Activated CD4-positive, alpha-beta T cell treated with anti-CD3 and anti-CD28 coated beads, Interleukin-2, Interleukin-4, amounts not matched to agents 100 ng/mL and 50 ng/mL, durations not matched to agents 16 hours and 8 hours (primary cell): ENCODE measurements at regions not wholly inside any gene's neighbourhood (a gene's known extent, or its start where the extent isn't known, plus 50 kb on each side); places are given as distances from the start of the nearest gene placed in this dataset.
A peak's percentile ranks its signal among the peaks of the same experiment; 100 is the strongest.
"Not testable (repeated sequence)": the region's sequence is repeated elsewhere in the genome, so short reads cannot be mapped to it uniquely, and the experiment has no call there.

Source experiments
- DNase-seq: peaks from one replicate; pipeline ENCODE4 v3.0.0-alpha.2; 2020; ENCODE audit warnings: low spot score

- DNase-seq, result no peak
These were observed 676.7 kb upstream of the SOX9 start for GRCh38 chr17:71444078-71444477.

DNA sequence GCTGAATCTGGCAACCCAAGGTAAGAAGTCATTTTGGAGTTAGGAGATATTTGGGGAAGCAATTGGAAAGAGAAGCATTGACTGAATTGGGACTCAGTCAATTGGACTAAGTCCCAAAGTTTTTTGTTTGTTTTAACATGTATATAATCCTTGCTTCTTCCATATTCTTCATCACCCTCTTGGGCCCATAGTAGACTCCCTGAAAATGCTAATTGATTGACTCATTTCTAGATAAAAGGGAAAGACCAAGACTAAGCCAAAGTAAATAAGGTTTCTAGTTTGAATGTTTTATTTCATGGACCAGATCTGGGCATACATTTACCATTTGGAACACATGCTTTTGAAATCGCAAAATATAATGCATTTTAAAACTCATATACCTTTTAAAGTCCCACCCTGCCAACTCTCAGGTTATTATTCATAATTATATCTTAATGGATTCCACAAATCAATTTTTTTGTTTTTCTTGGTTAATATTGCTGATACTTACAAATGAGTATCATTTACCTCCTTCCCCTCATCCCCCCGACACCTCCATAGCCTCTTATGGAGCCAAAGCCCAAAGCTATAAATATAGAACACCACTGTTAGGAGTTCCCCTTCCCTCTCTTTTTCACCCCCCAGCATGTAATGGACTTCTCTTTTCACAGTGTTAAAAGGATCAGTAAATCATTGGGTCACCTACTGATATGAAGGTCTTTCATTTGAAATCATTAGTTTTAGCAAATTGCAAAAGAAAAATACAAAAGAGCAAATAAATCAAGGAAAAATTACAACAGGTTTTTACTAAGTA lies 674.0 kb upstream of the SOX9 start:
- DNase-seq, result no peak

GRCh38 chr17:71447644-71448043 lies 673.2 kb upstream of the SOX9 start:
- DNase-seq, result no peak

GRCh38 chr17:71450657-71451056 lies 670.2 kb upstream of the SOX9 start:
- DNase-seq, result not testable (repeated sequence)

DNA sequence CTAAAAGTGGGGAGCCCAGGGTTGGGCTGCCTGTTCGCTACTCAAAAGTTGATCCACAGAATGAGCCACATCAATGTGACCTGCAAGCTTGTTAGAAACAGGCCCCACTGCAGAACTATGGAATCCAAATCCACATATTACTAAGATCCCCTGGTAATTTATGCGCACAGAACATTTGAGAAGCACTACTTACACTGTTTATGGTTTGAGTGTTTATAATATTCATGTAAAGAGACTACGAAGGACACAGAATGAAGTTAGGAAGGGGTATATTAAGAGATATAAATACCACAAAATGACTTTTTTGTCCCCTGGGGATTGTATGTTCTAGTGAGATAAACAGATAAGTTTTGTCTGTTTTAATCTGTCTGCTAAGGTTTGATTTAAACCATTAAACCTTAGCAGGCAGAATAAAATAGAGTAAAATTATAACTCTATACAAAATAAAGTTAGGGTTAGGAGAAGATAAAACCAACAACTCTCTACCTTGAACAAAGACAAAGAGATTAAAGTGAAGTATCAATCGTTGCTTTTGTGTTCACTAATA lies 666.9 kb upstream of the SOX9 start:
- DNase-seq, result no peak

DNA sequence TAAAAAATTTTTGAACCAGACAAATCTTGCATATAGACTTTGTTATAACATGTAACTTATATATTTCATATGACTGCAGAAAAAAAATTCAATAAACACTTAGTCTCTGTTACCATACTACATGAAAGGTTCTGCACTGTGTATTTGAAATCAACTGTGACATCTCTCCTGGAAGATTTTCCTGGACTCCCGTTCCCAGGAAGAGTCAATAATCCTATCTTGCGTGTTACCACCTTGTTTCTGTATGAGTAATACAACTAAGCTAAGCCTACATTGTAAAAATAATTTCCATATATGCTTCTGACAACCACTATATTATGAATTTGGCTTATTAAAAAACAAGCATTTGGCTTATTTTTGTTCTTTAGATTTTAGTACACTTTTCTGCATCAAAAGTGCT lies 665.6 kb upstream of the SOX9 start:
- DNase-seq, result no peak

- DNase-seq, result no peak
These were observed 662.5 kb upstream of the SOX9 start for GRCh38 chr17:71458322-71458721.

GRCh38 chr17:71460943-71461342 lies 659.9 kb upstream of the SOX9 start:
- no peak for DNase-seq

DNA sequence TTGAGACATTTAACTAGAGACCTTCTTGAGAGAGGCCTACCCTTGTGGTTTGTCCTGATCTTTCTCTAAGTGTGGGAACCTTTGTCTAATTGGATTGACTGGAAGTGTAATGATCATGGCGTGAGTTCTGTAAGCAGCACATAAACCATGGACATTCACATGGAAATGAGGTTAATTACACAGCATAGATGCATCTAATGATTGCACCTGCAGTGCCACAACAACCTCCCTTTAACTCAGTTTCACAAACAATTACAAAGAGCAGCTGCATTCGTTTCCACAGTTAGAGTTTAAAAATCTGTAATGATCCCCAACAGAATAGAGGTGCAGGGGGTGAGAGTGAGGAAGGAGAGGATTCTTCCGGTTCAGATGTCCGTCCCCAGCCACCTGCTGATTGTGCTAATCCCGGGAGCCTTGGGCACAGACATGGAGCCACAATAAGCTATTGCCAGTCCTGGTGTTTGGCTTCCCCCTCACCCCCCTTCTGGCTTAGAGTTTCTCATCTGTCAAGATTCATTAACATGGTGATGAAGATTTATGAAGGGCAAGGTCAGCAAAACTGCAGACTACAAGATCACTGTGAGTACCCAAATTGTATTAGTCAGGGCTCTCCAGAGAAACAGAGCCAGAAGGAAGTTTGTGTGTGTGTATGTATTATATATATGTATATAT lies 659.2 kb upstream of the SOX9 start:
- DNase-seq, result no peak

DNA sequence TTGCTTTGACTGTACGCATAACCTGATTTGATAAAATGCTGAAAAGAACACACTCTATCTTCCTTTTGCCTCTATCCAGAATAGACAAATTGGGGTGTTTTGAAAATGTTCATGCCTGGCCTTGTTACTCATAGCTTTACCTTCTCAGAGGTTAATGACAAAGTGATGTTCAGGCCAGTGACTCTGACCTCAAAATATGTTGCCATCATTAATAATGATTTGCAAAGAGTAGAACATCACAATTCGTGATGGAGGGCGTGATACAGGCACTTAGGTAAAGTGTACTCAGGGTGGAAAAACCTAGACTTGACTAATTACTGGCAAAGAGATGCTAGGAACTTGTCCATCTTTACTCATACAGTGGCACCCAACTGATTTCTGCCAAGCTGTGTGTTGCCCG lies 656.6 kb upstream of the SOX9 start:
- no peak for DNase-seq

DNA sequence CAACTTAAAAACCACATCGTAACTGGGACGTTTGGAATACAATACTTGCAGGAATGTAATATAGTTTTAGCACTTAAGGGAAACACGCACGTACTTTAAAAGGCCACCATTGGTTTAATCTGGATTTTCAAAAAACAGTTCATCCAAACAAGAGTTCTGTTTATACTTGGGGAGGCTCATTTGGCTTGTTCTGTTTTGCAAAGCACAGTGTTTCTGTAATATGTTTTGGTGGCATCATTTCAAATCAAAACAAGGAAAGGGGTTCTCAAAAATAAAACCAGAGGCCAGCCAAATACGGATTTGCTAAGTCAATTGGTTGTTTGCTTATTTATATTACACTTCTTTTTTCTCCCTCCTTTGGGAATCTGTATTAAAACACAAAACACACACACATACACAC lies 656.1 kb upstream of the SOX9 start:
- DNase-seq, result no peak

DNA sequence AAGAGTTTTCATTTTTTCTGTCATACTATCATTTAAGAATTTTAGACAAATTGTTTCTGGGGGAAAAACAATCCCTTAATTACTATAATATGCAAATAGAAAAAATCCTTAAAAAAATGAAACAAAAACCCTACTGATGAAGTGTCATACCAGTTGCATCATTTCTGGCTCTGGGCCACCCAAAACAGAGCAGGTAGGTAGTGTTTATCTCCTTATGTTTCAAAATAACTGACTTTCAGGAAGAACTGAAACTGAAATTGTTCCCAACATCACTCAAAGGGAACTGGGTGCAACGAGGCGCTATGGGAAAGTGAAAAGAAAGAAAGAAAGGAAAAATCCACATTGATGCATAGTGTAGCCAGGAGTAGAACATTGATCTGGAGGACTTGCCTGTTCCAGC lies 653.1 kb upstream of the SOX9 start:
- no peak for DNase-seq

DNA sequence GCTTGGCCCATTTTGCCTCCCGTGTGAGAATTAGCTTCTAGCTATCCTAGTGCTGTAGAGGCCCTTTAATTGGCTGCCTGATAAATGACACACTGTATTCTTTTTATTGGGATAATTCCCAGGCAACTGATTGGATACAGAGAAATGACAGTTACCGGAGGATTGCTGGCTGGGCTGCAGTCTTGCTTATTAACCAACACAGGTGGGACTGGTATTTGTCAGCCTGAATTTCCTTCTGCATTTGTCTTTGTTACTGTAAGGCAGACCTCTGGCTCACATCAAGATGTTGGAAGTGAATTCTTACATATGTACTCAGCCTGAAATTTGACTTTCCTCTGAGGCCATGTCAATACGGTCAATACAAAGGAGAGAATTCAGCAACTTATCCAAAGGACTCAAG lies 650.8 kb upstream of the SOX9 start:
- no peak for DNase-seq

DNA sequence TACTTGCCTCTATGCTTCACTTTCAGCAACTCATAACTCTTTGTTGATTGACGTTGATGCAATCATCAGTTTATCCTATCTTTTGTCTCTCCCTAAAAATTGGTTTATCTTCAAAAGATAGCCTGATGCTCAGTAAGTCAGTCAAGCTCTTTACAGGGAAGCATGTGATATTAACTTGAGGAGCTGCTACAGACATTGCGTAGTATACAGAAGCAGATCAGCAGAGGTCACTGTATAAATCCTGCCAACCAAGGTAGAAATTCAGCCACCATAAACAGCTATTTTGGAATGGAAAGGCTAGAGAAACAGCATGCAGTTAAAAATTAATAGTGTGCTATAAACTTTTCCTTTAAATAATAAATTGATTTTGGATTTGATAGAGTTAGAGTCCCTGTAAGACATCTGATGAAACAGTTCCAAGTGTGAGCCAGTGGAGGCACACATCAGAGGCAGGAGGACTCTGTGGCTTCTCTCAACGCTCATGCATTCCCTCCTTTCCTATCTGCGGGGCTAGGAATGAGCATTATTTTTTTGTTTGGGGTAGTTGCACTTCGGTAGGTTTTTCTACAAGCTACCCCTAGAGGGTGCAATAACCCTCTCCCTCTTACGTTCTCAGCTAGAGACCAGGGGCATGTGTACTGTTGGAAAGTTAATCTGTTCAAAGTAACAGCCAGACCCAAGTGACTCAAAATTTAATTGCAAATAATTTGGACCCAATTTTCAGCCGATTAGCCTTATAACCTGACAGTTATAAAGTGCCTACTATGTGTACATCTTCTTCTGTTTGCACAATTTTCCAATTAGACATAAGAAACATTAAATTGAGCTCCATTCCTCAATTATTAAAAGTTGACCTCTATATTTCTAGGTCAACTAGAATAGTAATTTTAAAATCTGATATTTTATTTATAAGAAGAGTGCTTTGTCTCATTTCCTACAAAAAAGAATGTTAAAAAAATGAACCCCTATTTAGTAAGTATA lies 647.7 kb upstream of the SOX9 start:
- DNase-seq, result peak; percentile 6

DNA sequence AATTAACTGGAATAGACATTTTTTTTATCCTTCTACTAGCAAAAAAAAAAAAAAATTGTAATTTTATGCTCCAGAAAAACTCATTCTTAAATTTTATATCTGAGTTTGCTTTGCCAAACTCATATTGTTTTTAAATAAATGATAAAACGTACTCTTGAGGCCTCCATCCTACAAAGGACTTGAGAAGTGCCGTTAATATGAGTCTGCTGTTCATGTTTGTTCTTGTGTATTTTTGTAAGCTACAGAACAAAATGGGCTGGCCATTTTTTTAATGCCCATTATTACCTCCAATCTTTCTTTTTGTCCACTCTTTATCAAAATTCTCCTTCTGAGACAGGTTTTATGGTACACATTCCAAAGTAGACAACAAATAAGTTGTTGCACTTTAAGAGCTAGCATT lies 643.5 kb upstream of the SOX9 start:
- DNase-seq, result no peak

GRCh38 chr17:71480099-71480498 lies 640.7 kb upstream of the SOX9 start:
- DNase-seq, result no peak

GRCh38 chr17:71482625-71483024 lies 638.2 kb upstream of the SOX9 start:
- no peak for DNase-seq

GRCh38 chr17:71484546-71484945 lies 636.3 kb upstream of the SOX9 start:
- DNase-seq, result no peak

DNA sequence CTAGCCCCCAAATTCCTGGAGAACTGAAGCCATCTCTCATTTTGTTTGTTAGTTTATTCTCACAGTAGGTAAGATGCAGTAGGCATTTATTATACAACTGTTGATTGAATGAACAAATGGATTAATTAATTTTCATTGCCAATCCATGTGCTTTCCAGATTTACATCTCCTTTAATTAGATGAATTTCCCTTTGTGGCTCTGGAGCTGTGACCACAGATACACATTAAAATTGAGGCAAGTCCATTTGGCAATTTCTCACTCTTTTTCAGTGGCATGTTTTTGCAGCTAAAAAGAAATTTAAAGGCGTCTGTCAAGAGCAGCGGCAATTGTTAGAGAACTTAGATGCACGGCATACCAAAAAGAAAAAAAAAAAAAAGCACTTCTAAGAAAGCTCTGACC lies 635.4 kb upstream of the SOX9 start:
- DNase-seq, result no peak

GRCh38 chr17:71486261-71486660 lies 634.6 kb upstream of the SOX9 start:
- no peak for DNase-seq

DNA sequence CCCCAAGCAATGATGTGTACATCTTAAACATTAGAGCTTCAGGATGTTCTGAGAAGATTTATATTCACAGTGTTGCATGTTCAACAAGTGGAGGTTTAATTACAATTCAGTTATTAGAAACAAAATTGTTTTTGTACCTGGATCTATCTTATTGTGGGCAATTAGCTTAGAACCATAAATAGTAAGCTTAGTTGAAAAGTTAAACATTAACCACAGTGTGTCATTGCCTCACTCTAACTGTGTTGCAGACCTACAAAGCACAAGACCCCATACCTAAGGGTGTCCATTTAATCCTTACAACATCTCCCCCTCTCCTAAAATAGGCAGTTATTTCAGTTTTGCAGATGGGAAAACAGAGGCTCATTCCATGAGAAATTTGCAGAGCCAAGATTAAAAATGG lies 632.0 kb upstream of the SOX9 start:
- no peak for DNase-seq
